Right hindlimb (tissue), 1 donor: ENCODE measurements at regions not wholly inside any gene's neighbourhood (a gene's known extent, or its start where the extent isn't known, plus 50 kb on each side); places are given as distances from the start of the nearest gene placed in this dataset.
A peak's percentile ranks its signal among the peaks of the same experiment; 100 is the strongest.

Source experiments
- DNase-seq: peaks from one replicate; pipeline ENCODE4 v3.0.0-alpha.2; 2018

DNA sequence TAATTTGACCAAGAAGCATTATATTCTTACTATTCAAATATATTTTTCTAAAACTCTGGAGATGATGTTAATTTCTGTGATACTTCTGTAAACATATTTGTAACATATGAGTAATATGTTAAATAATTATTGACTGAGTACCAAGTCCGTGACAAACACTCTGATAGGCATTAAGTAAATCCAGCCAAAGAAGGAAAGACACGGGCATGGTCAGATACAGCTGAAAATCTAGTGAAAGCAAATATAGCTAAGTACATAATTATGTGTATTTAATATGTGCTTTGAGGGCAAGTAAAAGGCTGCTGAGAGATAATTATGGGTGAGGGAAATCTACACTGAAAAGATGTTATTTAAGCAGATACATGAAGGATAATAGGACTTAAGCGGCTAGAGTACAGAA is 1263.6 kb upstream of the ADGRL3 start:
- DNase-seq = no peak

DNA sequence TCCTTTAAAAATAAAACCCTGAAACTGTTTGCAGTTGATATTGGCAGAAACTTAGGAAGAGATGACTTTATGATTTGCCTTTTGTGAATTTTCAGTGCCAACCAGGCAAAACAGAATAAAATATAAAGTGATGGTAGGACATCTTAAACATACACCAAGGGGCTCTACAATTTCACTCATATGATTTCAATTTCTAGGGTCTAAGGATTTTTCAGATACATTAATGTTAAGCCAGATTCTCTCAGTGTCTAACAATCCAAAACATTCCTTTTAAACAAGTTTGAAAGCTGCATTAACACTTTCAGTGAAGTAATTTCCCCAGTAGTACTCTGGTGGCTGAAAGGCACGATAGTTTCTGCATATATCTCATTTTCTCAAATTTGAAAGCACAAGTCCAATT is 1262.0 kb upstream of the ADGRL3 start:
- no peak for DNase-seq

DNA sequence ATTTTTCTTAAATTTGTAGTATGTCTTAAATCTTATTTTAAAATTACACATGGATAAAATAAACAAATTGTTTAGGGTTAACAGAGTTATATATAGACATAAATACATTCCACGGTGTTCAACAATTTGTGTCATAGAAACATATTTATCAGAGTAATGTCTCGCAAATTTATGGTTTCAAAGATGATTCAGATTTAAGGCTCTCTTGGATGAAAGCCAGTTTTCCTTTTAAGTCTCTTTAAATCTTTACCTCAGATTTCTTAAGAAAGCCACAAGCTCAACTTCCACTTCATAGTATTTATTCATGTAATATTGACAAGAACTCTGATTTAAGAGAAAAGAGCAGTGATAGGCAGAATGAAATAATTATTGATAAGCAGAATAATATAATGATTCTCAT is 1254.8 kb upstream of the ADGRL3 start:
- no peak for DNase-seq

DNA sequence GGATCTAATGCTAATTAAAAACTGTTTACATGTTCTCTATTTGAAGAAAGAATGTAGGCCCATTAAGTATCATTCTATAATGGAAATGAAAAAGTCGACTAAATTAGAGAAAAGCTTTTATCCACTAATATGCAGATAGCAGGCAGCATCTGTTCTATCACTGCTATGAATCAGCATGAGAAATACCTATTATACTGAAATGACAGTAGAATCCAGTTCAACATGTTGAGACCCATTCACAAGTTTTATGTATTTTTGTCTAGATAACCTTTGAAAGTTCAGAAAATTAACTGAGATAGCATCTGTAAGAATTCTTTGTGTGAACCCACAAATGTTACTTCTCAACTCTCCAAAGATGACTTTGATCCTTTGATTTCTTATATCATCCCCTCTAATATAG is 1254.4 kb upstream of the ADGRL3 start:
- DNase-seq = no peak

GRCh38 chr4:59956366-59956765 is 1243.8 kb upstream of the ADGRL3 start:
- no peak for DNase-seq

GRCh38 chr4:59960143-59960542 is 1240.0 kb upstream of the ADGRL3 start:
- no peak for DNase-seq

GRCh38 chr4:59966758-59967157 is 1233.4 kb upstream of the ADGRL3 start:
- DNase-seq = no peak

- DNase-seq = no peak
Measured at GRCh38 chr4:59968796-59969195, 1231.3 kb upstream of the ADGRL3 start.

DNA sequence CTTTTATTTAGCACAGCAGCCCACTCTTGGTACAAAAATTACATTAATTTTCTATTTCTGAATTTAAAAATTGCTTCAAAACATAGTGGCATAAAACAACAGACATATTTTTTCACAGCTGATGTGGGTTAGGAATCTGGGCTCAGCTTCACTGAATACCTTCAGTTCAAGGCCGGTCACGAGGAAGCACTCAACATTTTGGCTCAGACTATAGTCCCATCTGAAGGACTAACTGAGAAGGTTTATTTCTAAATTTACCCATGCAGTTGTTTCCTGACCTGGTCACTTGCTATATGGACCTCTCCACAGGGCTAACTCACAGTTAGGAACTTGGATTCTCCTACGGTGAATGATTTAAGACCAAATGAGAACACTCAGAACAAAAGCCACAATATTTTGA is 1230.2 kb upstream of the ADGRL3 start:
- DNase-seq = no peak

GRCh38 chr4:59971952-59972351 is 1228.2 kb upstream of the ADGRL3 start:
- DNase-seq = no peak

GRCh38 chr4:59973492-59973891 is 1226.6 kb upstream of the ADGRL3 start:
- no peak for DNase-seq

DNA sequence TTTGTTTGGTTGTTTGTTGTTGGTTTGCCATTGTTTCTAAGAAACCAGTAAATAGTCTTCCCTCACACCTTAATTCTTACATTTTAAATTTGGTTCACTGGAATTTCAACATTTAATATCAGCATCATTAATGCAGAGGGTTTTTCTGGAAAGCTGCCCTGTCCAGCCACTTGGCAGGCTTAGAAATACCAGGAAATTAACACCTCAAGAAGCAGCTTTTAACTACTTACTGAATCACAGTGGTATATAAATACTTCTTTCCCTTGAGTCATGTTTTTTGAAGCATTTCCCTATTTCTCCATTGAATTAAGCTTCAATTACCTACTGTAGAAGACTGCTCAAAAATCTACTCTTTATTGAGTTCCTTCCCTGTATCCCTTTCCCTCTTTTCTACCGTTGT is 1221.1 kb upstream of the ADGRL3 start:
- no peak for DNase-seq

GRCh38 chr4:59983852-59984251 is 1216.3 kb upstream of the ADGRL3 start:
- no peak for DNase-seq

- DNase-seq = no peak
Measured at GRCh38 chr4:59987289-59987688, 1212.8 kb upstream of the ADGRL3 start.

GRCh38 chr4:59994118-59994517 is 1206.0 kb upstream of the ADGRL3 start:
- no peak for DNase-seq

DNA sequence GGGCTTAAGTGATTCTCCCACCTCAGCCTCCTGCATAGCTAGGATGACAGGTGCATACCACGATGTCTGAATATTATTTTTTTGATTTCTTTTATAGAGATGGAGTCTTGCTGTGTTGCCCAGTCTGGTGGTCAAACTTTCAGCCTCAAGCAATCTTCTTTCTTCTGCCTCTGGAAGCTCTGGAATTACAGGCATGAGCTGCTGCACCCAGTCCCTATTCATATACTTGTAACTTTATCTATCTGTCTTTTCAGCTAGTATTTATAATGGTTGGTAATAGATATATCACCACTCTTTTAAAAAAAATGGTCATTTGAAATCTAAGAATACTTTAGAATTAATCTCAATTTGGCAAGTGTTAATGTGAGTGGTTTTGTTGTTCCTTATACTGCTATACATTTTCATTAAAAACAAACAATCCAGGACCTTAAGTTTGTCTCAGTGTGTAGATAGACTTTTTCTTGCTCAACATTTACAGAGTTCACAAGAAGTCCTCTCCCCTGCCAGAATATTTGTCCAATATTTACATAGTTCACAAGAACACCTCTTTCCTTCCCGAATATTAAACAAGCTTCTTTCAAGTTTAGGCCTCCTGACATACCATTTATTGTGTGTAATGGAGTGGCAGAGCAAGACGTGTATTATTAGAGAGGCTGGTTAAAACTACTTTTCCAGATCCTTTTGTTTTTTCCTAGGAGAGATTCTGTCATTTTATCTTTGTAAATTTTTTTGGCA is 1197.4 kb upstream of the ADGRL3 start:
- DNase-seq = no peak

- DNase-seq = no peak
Measured at GRCh38 chr4:60013464-60014184, 1186.5 kb upstream of the ADGRL3 start.

DNA sequence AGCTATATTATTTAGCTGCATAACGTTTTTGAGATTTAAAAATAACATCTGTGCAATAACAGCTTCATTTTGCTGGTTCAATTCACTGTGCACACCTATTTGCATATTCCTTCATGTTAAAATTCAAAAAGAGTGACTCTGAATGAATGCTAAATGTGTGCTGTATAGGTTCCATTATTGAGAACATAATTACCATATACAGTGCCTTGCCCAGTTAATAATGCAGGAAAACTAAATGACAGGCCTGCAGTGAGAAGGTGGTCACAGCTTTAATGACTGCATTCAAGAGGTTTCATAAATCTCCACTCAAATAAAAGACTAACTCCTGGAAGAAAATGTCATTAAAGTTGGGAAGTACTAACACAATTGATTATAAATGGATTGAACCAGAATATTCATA is 1183.2 kb upstream of the ADGRL3 start:
- no peak for DNase-seq

DNA sequence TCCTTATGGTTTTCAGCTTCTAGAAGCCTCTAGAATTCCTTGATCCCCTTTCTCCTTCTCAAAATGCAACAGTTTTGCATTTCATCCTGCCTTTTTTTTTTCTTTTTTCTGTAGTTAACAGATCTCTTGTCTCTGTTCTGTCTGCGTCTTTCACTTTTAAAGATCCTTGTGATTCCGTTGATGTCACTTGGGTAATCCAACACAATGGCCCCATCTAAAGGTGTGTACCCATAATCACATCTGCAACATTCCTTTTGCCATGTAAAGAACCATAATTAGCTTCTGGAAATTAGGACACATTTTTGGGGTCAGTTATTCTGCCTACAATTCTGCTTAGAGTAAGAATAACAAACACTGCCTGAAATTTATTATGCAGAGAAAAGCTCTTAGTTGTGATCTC is 1180.9 kb upstream of the ADGRL3 start:
- DNase-seq = no peak

DNA sequence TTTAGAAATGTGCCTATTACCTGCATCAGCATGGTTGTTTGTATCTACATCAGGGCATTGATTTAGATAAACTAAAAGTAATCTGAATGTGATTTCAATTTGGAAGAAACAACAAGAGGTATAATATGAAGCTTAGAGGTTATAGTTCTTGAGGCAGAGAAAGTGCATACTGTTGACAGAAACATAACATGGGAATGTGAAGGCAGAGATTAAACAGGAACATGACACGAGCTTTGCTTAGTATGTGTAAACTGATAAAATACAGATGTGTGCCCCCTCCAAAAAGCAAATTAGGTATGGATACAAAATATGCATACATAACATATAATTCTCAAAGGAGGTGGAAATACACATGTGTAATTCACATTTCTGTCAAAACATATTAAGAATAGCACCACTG is 1180.2 kb upstream of the ADGRL3 start:
- DNase-seq = no peak

DNA sequence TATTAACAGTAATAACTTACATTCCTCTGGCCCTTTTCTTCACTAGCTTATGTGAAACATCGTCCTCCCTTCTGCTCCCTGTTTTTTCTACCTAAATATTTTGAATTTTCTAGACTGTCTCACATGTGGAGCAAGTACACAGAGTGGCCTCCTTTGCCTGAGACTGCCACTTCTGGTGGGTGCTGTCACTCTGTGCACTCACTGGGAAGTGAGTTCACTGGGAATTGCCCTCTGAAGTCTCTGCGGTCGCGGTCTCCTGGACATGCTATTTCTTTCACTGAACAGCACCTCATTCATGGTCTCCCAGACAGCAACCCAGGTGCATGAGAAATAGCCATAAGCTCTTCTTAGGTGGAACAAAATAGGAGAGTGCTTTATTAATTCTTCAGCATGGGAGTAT is 1179.7 kb upstream of the ADGRL3 start:
- DNase-seq = no peak

DNA sequence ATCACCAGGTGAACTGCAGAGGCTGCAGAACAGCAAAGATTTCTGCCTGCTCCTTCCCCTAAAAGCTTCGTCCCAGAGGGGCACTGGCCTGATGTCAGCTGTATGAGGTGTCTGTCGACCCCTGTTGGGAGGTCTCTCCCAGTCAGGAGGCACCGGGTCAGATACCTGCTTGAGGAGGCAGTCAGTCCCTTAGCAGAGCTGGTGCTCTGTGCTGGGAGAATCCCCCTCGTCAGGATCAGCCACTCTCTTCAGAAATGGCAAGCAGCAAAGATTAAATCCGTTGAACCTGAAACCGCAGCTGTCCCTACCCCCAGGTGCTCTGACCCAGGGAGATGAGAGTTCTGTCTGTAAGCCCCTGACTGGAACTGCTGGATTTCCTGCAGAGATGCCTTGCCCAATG is 1166.3 kb upstream of the ADGRL3 start:
- DNase-seq = no peak

DNA sequence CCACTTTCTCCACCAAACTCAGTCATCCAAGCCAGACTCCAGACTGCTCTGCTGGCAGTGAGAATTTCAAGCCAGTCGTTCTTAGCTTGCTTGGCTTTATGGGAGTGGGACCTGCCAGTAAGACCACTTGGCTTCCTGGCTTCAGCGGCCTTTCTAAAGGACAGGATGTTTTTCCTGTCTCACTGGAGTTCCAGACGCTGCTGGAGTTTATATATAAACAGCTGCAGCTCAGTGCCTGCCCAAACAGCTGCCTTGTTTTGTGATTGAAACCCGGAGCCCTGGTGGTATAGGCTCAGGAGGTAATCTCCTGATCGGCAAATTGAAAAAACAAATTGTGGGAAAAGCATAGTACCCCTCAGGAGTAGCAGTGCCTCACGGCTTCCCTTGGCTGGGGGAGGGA is 1165.8 kb upstream of the ADGRL3 start:
- peak; percentile 21 for DNase-seq

GRCh38 chr4:60039908-60040307 is 1160.2 kb upstream of the ADGRL3 start:
- no peak for DNase-seq

GRCh38 chr4:60042231-60042652 is 1157.9 kb upstream of the ADGRL3 start:
- no peak for DNase-seq
